ENCODE measurements at regions not wholly inside any gene's neighbourhood (a gene's known extent, or its start where the extent isn't known, plus 50 kb on each side); places are given as distances from the start of the nearest gene placed in this dataset.

DNA sequence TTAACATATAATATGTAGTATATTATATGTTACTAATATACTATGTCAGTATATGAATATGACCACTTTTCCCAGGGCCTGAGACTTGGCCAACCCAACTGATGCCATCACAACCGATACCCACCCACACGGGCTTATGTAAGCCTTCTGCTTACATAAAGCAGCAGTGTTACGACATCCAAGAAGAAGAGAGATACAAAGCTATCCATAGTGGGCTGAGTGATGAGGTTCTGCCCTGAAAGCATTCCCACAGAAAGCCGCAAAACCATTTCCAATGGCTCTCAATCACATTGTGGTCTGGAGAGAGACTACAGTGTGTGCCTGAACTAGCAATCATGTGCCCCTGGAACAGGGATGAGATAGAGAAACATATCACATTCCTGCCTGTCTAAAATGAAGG is 177.9 kb downstream of the PLOD2 start:
- no peak overlapping the region for H3K27ac ChIP-seq (ENCODE audit: low read length)
- DNase-seq: no peak
- no CpG with 5 or more reads among the region's 4 CpGs for WGBS (ENCODE audit: insufficient coverage)
- no peaks in the 10 kb centered on the region for H3K36me3 ChIP-seq (ENCODE audit: control insufficient read depth, insufficient read depth, low read length)
- H3K9me3 ChIP-seq (replicated peaks; ENCODE audit: control insufficient read depth, low read depth, low read length): no peaks in the 10 kb centered on the region
- H3K4me1 ChIP-seq (ENCODE audit: control insufficient read depth, insufficient read depth, low read length): no peaks in the 10 kb centered on the region
- H3K4me3 ChIP-seq (ENCODE audit: low read length): no peak overlapping the region
- no peaks in the 10 kb centered on the region for H3K27me3 ChIP-seq (ENCODE audit: control insufficient read depth, insufficient read depth, low read length)

Data from muscle of leg (tissue), 3 donors.